Femur (tissue), 1 donor: ENCODE measurements at regions not wholly inside any gene's neighbourhood (a gene's known extent, or its start where the extent isn't known, plus 50 kb on each side); places are given as distances from the start of the nearest gene placed in this dataset.
"Not testable (repeated sequence)": the region's sequence is repeated elsewhere in the genome, so short reads cannot be mapped to it uniquely, and the experiment has no call there.

ENCODE experiments used
- DNase-seq: peaks from one replicate; pipeline ENCODE4 v3.0.0-alpha.2; 2017

DNA sequence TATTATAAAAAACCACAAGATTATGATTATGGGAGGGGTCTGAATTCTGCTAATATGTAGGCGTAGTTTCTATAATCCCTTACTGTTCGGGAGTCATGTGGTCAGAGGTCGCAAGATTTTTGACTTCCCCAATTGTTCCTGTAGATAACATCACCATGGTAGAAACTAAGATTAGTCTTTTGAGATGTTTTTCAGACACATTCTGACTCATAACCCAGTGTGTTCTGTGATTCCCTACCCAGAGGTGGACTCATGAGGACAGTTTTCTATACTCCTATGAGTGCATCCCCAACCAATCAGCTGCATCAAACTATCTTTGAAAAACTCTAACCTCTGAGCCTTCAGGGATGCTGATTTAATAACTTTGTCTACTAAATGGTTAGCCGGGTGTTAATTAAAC, 175.5 kb downstream of the RFPL4B start:
- no peak for DNase-seq

DNA sequence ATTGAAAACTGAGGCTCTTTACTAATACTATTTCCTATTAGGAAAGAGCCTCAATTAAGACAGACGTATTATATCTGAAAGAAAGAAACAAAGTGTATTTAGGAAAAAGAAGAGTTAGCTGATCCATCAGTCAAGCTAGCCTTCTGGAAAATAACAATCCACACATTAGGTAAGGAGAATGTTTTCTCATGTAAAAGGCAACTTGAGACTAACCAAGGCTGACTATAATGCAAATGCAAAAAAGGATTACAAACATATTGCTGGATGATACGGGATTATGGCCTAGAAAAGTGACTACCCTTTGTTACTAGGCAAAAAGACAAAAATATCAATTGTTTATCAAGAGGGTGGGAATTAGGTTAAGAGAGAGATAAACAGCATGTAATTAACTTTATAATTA, 176.9 kb downstream of the RFPL4B start:
- no peak for DNase-seq

DNA sequence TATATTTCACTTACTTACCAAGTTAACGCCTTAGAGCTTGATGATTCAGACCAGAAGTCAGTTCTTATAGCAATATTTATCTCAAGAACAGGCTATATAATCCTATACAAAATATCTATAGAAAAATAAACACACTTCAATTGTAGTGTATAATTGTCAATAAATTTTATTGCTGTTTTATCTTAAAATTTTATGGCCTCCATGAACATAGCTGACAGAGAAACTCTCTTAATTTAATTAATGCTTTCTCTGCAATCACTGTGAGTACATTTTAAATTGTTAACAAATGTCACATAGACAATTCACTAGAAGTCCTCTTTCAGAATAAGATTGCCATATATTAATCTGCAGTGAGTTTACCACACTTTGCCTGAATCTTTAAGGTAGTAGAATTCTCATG, 178.6 kb downstream of the RFPL4B start:
- DNase-seq: no peak

DNA sequence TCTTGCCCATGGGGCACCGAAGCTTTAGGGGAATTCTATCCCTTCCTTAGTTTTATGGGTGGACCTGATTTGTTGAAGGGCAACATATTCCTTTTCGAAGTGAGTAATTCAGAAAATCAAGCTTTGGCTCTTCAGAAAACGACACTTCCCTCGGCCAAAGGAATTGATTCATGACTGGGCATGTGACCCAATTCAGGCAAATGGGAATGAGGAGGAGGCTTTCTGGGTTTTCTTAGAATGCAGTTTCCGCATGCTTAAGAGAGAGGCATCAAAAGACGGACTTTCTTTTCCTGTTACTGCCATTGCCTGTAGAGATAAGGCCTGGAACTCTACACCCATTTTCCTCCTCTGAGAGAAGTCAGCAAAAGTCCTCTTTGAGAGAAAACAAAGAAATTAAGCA, 179.5 kb downstream of the RFPL4B start:
- DNase-seq: no peak

DNA sequence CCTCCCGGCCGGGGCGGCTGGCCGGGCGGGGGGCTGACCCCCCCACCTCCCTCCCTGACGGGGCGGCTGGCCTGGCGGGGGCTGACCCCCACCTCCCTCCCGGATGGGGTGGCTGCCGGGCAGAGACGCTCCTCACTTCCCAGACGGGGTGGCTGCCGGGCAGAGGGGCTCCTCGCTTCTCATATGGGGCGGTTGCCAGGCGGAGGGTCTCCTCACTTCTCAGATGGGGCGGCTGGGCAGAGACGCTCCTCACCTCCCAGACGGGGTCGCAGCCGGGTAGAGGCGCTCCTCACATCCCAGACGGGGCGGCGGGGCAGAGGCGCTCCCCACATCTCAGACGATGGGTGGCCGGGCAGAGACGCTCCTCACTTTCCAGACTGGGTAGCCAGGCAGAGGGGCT, 181.2 kb downstream of the RFPL4B start:
- DNase-seq: not testable (repeated sequence)

DNA sequence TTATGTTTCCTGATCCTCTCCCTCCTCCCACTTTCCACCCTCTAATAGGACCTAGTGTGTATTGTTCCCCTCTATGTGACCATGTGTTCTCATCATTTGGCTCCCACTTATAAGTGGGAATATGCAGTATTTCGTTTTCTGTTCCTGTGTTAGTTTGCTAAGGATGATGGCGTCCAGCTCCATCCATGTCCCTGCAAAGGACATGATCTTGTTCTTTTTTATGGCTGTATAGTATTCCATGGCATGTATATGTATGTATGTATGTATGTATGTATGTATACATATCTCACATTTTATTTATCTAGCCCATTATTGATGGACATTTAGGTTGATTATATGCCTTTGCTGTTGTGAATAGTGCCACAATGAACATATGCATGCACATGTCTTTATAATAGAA, 188.7 kb downstream of the RFPL4B start:
- no peak for DNase-seq

DNA sequence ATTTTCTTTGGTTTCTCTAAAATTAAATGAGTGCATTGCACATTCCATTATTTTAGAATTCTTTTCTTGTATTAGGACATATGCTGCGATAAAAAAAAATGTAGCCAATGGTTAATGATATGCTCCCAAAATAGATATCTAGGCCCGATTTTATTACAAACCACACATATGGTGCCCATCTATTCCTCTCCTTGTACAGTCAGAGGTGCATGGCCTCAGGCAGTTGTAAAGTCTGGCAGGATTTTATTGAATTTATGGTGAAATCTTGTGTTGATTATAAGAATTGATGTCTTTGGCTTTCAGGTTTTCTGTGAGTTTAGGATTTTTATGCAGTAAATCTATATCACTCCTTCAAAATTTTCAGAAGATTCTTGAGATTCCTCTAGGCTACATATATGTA, 192.2 kb downstream of the RFPL4B start:
- DNase-seq: no peak

DNA sequence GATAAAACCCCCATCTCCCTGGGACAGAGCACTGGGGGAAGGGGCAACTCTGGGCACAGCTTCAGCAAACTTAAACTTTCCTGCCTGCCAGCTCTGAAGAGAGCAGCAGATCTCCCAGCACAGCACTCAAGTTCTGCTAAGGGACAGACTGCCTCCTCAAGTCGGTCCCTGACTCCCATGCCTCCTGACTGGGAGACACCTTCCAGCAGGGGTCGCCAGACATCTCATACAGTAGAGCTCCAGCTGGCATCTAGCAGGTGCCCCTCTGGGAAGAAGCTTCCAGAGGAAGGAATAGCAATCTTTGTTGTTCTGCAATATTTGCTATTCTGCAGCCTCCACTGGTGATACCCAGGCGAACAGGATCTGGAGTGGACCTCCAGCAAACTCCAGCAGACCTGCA, 194.7 kb downstream of the RFPL4B start:
- not testable (repeated sequence) for DNase-seq

DNA sequence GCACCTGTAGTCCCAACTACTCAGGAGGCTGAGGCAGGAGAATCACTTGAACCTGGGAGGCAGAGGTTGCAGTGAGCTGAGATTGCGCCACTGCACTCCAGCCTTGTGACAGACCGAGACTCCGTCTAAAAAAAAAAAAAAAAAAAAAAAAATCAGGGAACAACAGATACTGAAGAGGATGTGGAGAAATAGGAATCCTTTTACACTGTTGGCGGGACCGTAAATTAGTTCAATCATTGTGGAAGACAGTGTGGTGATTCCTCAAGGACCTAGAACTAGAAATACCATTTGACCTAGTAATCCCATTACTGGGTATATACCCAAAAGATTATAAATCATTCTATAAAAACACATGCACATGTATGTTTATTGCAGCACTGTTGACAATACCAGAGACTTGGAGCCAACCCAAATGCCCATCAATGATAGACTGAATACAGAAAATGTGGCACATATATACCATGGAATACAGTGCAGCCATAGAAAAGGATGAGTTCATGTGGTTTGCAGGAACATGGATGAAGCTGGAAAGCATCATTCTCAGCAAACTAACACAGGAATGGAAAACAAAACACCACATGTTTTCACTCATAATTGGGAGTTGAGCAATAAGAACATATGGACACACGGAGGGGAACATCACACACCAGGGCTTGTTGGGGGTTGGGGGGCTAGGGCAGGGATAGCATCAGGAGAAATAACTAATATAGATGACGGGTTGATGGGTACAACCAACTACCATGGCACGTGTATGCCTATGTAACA, 200.4 kb downstream of the RFPL4B start:
- not testable (repeated sequence) for DNase-seq

DNA sequence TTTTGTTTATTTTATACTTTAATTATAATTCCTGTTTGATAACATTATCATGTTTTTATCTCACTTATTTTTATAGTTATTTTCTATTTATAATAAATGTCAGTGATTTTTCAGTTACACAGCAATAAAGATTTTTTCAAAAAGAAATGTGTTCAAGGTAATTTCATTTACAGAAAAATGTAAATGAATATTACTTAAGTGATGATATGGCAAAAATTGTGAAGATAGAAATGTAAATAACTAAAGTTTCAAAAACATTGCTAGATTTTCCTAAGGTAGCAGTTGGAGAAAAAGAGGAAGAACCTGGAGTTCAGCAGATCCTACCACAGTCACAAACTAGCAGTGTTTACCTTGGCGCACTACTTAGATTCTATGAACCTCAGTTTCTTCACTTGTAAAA, 202.6 kb downstream of the RFPL4B start:
- no peak for DNase-seq

DNA sequence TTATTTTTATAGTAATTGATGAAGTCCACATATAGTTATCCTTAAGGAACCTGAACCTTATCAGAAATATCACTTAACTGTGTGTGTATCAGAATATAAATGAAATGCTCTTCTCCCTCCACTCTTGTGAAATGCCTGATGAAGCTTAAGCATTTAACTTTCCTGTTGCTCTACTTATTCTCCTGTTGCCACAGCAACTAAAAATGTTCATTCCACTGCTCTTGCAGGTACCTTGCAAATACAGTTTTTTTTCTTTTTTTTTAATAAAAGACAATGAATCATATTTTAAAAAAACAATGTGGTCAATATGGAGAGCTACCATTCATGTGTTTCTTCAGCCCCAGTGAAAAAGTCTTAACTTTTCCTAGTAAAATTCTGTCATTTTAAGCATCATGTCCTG, 210.3 kb downstream of the RFPL4B start:
- no peak for DNase-seq

DNA sequence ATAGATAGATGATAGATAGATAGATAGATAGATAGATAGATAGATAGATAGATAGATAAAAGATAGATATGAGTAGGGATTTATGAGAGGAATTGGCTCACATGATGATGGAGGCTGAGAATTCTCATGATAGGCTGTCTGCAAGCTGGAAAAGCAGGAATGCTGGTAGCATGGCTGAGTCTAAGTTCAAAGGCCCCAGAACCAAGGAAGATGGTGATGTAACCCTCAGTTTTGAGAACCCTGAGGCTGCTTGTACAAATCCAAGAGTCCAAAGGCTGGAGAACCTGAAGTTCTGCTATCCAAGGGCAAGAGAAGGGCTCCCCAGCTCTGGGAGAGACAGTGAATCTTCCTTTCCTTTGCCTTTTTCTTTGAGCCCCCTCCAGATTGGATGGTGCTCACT, 210.8 kb downstream of the RFPL4B start:
- no peak for DNase-seq

DNA sequence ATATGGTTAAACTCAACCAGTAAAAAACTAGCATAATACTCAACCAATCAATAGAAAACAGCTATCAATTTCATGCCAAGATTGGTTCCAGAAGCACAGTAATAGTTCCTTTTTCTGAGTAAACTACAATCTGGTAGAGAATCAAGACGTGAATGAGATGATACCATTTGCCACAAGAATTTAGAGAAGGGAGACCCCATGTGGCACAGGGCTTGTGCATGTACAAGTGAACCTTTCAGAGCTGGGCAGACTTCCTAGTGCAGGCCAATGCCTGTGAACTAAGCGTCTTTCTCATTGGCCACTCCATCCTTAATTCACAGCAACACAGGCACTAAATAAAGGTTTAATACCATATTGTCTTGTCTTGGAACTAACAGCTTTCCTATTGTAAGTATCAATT, 213.5 kb downstream of the RFPL4B start:
- DNase-seq: no peak

DNA sequence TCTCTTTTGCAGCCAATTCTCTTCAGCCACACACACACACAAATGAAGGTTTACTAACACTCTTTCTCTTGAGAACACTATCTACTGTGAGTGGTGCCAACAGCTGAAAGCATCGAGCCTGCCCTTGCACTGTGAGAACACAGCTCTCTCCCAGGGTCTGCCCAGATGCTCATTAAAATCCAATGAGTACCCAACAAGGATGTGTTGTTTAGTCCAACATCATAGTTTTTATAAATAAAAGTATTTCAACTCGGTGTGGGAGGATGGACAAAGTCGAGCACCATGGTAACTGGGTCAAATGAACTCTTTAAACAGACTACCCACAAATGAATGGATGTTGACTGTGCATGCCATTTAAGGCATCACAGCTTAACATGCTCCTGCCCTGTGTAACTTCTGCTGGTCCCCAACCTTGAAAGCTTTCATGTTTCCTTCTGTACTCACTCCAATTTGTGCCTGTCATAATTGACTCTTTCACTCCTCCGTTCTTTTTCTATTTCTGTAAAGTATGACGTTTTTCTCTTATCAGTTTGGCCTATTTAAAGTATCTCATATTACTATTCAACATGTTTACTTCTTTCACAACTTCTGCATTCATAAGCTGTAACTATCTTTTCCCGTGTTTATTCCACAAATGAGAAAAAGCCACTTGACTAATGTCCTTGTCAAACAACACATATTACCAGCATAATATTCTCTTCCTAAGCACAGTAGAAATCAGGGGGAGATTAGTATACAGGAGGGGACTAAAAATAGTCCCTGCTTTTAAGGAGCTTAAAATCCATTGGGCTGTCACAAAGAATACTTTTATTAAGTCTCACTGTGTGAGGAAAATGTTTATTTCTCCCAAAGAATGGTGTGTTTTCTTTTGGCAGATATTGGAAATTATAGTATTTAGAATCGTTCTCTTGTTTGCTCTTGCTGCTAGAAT, 215.4 kb downstream of the RFPL4B start:
- peak; percentile 44 for DNase-seq

DNA sequence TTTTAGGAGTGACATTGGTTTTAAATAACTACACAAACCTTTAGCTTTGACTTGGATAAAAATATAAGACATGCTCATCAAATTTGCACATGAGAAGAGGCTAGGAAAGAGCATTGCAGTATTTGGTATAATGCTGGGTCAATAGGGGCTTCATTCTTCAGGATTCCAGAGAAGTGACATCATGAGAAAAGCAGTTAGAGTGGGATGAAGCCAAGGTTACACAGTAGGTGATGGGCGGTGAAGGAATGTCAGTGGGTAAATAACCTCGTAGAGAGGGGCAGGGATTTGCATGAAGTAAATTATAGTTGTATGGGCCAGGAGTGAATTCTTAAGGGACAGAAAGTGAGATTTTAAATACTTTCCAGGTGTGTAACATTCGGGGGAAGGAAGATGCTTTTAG, 216.2 kb downstream of the RFPL4B start:
- DNase-seq: no peak

DNA sequence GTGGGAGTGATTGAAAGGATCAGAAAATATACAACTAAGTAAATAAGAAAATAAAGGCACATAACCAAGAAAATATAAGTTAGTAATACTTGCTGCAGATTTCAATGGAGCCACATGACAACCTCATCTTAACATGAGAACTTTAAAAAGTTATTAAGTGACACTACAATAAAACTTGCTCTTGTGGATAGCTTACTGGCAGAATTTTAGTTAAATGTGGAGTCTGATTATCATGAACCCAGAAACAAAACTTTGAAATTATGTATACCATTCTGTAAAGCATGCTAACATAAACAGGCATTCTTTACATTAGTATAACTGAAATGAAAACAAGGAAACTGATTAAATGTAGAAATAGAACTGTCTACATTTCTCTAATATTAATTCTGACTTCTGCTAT, 220.9 kb downstream of the RFPL4B start:
- no peak for DNase-seq

DNA sequence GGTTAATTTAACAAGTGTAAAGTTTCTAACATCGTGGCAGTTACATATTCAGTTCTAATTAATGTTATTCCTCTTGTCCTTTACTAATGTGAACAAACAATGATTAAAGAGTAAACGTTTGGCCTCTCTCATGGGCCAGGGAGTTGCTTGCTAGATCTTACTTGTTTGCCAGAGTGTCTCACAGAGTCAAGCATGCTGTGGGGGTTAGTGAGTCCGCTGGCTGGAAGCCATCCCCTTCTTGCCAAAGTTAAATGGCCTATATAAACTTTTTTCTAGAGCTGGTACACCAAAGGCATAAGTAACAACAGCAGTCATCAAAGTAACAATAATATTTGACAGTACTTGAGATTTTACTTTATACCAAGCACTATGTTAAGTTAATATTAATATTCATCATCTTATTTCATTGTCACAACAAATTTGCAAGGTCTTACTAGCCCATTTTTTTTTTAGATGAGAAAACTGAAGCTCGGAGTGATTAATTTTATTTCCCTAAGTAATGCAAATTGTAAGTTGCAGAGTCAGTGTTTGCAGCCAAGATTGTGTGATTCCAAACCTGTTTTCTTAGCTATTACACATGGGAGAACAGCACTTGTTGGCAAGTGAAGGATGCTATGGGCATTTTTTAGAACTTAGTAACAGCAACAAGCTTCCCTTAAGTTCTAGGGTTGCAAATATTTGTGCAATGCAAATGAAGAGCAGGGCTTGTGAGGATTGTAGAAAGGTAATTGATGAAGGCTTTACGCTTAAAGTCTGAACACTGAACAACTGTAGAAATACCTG, 224.5 kb downstream of the RFPL4B start:
- peak; percentile 33 for DNase-seq

DNA sequence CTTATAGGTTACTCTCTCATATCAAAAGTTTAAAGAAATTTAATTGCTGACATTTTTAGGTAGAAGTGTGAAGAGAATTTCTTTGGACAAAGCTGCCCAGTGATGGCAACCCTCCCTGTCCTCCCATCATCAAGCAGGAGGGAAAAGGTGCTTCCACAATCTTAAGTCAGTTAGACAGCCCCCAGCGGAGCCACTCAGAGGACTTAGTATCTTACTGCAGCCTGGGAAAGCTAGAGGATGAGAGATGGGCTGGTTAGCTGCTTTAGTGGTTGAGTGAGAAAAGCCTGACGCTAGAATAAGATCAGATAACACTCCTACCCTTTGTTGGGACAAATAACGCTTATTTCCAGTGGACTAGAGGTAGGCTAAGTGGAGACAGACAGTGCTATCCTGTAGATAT, 227.1 kb downstream of the RFPL4B start:
- DNase-seq: no peak

DNA sequence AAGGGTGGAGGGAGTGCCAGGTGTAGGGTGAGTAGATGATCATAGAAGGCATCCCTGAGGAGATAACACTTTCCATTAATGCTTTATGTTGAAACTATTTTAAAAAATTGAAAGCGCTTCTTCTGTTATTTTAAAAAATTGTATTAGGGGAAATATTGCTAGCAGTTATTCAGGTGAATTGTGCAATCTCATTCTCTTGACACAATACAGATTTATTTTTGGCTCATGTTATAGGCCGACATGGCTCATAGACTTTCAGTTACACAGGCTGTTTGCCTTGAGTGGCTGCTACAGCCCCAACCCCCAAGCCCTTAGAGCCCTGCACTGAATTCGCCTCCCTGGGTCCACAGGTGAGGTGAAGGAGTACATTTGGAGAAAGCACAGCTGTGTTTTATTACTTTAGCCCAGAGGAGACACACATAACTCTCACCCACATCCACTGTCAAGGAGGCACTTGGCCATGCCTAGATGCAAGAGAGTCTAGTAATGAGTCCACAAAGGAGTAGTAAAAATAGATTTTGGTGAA, 228.2 kb downstream of the RFPL4B start:
- no peak for DNase-seq

DNA sequence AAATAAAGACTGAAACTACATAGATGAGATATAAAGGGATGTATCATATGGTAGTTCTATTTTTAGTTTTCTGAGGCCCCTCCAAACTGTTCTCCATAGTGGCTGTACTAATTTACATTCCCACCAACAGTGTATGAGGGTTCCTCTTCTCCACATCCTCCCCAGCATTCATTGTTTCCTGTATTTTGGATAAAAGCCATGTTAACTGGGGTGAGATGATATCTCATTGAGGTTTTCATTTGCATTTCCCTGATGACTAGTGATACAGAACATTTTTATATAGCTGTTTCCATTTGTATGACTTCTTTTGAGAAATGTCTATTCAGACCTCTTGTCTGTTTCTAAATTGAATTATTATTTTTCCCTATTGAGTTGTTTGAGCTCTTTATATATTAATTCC, 229.3 kb downstream of the RFPL4B start:
- no peak for DNase-seq

DNA sequence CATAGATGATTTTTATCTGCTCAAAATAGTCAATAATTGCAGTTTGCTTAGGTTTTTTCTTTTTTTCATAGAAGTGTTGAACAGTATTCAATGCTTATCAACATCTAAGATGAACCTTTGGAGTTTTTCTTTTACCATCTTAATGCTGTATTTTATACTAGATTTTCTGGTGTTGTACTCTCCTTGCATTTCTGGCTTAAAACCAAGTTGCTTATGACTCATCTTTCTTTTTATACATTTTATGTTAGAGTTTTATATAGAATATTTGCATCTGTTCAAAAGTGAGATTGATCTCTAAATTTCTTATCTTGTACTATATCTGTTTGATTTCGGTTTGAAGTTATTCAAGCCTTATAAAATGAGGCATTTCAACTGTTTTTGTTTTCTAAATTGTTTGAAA, 232.5 kb downstream of the RFPL4B start:
- DNase-seq: no peak

DNA sequence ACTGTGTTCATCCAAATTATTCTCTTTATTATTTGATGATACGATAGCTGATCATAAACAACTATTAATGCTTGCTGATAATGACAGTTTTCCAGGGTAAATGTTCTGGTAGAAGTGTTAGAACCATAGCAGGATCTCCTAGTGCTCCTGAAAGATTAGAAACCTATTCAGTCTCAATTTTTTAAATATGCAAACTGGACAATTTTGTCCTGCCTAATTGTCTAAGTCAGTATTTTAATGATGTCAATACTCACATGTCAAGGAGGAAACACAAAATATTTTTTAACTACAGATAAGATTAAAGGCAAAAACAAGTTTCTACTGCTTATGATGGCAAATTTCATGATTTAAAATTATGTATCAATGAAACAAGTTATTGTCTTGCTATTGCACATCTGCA, 233.9 kb downstream of the RFPL4B start:
- DNase-seq: no peak

DNA sequence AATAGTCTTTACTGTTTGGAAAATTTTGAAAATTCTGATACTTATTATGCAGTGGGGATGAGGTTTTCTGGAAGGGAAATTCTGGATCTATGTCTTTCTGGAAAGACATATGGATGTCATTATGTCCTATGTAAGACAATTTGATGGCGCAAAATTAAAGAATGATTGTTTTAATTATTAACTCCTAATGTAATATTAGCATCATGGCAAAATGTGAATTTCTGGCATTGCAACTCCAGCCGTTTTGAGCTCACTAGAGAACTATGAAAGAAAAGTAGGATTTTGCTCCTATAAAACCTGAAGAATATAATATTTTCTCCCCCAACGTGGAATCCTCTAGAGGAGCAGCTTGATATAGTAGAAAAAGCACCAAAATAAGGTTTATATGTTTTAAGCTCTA, 243.2 kb downstream of the RFPL4B start:
- DNase-seq: no peak
